ENCODE measurements at regions not wholly inside any gene's neighbourhood (a gene's known extent, or its start where the extent isn't known, plus 50 kb on each side); places are given as distances from the start of the nearest gene placed in this dataset.

DNA sequence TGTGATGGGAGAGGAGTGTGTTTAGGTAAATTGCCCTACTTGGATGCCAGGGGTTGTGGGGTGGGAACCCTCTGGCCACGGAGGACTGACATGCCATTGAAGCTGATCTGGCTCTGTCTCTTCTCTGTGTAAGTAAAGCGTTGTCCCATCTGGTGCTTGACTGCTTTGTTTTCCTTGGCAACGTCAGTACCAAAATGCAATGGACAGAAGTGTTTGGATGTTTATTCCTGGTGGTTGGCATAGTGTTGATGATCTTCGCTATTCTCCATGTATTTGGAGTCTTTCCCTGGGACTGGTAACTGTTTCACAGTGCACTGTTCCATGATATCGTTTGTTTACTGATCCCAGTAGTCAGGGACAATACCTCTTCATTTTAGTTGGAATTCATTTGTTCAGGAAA, 130.5 kb upstream of the MCTP2 start:
- Mint-ChIP-seq H3K4me1 (ENCODE audit: low read depth, unreplicated experiment) (peaks cover 7% of the 10 kb centered on the region), H3K27me3 (ENCODE audit: low read depth, unreplicated experiment) (peaks cover 2% of the 10 kb centered on the region), H3K36me3 (ENCODE audit: low read depth, unreplicated experiment) (no peaks in the 10 kb centered on the region), H3K4me3 (ENCODE audit: unreplicated experiment) (no peak overlapping the region), H3K9me3 (ENCODE audit: unreplicated experiment) (no peaks in the 10 kb centered on the region), H3K27ac (ENCODE audit: unreplicated experiment) (no peak overlapping the region)
- no peak overlapping the region for H3K4me2 ChIP-seq (ENCODE audit: low read length)
- no peak overlapping the region for H3K27ac ChIP-seq (ENCODE audit: low read depth, low read length)
- no peaks in the 10 kb centered on the region for H3K9me3 ChIP-seq (ENCODE audit: insufficient read depth, low read depth, low read length)
- no peak overlapping the region for H3K4me3 ChIP-seq (ENCODE audit: insufficient read depth, low read depth, low read length)
- no peaks in the 10 kb centered on the region for H4K20me1 ChIP-seq (ENCODE audit: insufficient read depth, low read length)
- H2AFZ ChIP-seq (ENCODE audit: low read depth, low read length) = no peak overlapping the region
- no peak for FAIRE-seq
- H3K79me2 ChIP-seq (ENCODE audit: insufficient read depth, low read length) = no peaks in the 10 kb centered on the region
- no peak overlapping the region for H3K9ac ChIP-seq (ENCODE audit: low read length)
- H3K4me1 ChIP-seq (ENCODE audit: insufficient read depth, low read length) = no peaks in the 10 kb centered on the region
- no peaks in the 10 kb centered on the region for H3K27me3 ChIP-seq (ENCODE audit: insufficient read depth, low read length)
- TF ChIP-seq EZH2 (IDR thresholded peaks at IDR 0.05; ENCODE audit: insufficient read depth, low read length) = no peak
- TF ChIP-seq, protein P1, sequence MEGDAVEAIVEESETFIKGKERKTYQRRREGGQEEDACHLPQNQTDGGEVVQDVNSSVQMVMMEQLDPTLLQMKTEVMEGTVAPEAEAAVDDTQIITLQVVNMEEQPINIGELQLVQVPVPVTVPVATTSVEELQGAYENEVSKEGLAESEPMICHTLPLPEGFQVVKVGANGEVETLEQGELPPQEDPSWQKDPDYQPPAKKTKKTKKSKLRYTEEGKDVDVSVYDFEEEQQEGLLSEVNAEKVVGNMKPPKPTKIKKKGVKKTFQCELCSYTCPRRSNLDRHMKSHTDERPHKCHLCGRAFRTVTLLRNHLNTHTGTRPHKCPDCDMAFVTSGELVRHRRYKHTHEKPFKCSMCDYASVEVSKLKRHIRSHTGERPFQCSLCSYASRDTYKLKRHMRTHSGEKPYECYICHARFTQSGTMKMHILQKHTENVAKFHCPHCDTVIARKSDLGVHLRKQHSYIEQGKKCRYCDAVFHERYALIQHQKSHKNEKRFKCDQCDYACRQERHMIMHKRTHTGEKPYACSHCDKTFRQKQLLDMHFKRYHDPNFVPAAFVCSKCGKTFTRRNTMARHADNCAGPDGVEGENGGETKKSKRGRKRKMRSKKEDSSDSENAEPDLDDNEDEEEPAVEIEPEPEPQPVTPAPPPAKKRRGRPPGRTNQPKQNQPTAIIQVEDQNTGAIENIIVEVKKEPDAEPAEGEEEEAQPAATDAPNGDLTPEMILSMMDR (IDR thresholded peaks at IDR 0.05; ENCODE audit: insufficient read depth, low read depth, low read length) = no peak
- no peaks in the 10 kb centered on the region for H3K36me3 ChIP-seq (ENCODE audit: insufficient read depth, low read length)
- no peak for DNase-seq (ENCODE audit: low read depth)

DNA sequence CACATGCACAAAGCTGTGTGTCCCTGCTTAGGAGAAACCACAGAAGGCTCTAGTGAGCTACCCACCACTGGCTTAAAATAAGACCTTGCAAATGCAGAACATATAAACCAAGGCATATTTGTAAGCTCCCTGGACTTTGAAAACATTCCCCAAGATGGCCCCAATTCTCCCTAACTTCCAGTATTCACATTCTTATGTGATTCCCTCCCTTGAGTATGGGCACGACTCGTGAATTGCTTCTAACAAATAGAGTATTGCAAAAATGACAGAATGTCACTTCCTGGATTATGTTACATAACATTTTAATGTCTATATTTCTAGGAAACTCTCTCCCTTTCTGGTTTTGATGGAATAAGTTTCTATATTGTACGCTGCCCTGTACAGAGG, 131.8 kb upstream of the MCTP2 start:
- Histone ChIP-seq H3K27me3 (ENCODE audit: insufficient read depth, low read length) (no peaks in the 10 kb centered on the region), H3K4me2 (ENCODE audit: low read length) (no peak overlapping the region), H4K20me1 (ENCODE audit: insufficient read depth, low read length) (no peaks in the 10 kb centered on the region), H3K9ac (ENCODE audit: low read length) (no peak overlapping the region), H3K27ac (ENCODE audit: low read depth, low read length) (no peak overlapping the region), H3K4me3 (ENCODE audit: insufficient read depth, low read depth, low read length) (no peak overlapping the region), H3K36me3 (ENCODE audit: insufficient read depth, low read length) (no peaks in the 10 kb centered on the region), H3K4me1 (ENCODE audit: insufficient read depth, low read length) (no peaks in the 10 kb centered on the region), H3K79me2 (ENCODE audit: insufficient read depth, low read length) (no peaks in the 10 kb centered on the region), H3K9me3 (ENCODE audit: insufficient read depth, low read depth, low read length) (no peaks in the 10 kb centered on the region), H2AFZ (ENCODE audit: low read depth, low read length) (no peak overlapping the region)
- Mint-ChIP-seq H3K9me3 (ENCODE audit: unreplicated experiment) (no peaks in the 10 kb centered on the region), H3K4me1 (ENCODE audit: low read depth, unreplicated experiment) (peaks cover 7% of the 10 kb centered on the region), H3K27me3 (ENCODE audit: low read depth, unreplicated experiment) (peaks cover 2% of the 10 kb centered on the region), H3K36me3 (ENCODE audit: low read depth, unreplicated experiment) (no peaks in the 10 kb centered on the region), H3K4me3 (ENCODE audit: unreplicated experiment) (no peak overlapping the region), H3K27ac (ENCODE audit: unreplicated experiment) (no peak overlapping the region)
- FAIRE-seq = peak; percentile 20
- no peak for TF ChIP-seq EZH2 (IDR thresholded peaks at IDR 0.05; ENCODE audit: insufficient read depth, low read length)
- TF ChIP-seq, protein P1 (IDR thresholded peaks at IDR 0.05; ENCODE audit: insufficient read depth, low read depth, low read length) = no peak
- no peak for DNase-seq (ENCODE audit: low read depth)

DNA sequence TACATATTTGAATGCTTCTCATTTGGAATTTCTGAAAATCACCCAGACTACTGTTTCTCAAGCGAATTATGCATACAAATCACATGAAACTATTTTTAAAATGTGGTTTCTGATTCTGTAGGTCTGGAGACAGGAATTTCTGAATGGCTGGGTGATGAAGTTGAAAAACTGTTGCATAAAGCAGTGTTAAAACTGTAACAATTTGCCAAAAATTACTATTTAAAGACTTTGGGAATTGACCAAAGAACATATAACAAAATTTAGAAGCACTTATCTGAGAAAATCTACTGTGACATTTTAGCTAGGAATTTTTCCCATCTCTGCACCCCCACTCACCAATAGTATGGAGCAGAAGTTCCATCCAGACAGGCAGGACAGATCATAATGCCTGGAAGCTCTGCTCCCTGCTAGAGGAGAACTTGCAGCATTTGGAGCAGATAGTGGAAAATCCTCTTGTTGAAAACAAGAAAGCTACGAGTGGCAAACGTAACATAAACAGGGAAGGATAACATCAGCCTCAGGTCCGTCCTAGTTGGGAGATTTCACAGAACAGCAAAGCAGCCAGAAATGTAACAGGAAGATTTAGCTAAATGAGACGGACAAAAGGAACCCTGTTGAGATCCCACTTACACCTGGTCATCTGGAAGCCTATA, 132.3 kb upstream of the MCTP2 start:
- H3K27ac ChIP-seq (ENCODE audit: low read depth, low read length) = no peak overlapping the region
- no peaks in the 10 kb centered on the region for H3K9me3 ChIP-seq (ENCODE audit: insufficient read depth, low read depth, low read length)
- FAIRE-seq (peak; percentile 37), DNase-seq (ENCODE audit: low read depth) (peak; percentile 44)
- no peak overlapping the region for H3K9ac ChIP-seq (ENCODE audit: low read length)
- peaks cover 7% of the 10 kb centered on the region for H3K4me1 Mint-ChIP-seq (ENCODE audit: low read depth, unreplicated experiment)
- H3K9me3 Mint-ChIP-seq (ENCODE audit: unreplicated experiment) = no peaks in the 10 kb centered on the region
- H4K20me1 ChIP-seq (ENCODE audit: insufficient read depth, low read length) = no peaks in the 10 kb centered on the region
- peaks cover 2% of the 10 kb centered on the region for H3K27me3 Mint-ChIP-seq (ENCODE audit: low read depth, unreplicated experiment)
- no peaks in the 10 kb centered on the region for H3K79me2 ChIP-seq (ENCODE audit: insufficient read depth, low read length)
- no peaks in the 10 kb centered on the region for H3K36me3 Mint-ChIP-seq (ENCODE audit: low read depth, unreplicated experiment)
- TF ChIP-seq, protein P1 (IDR thresholded peaks at IDR 0.05; ENCODE audit: insufficient read depth, low read depth, low read length) = no peak
- TF ChIP-seq EZH2 (IDR thresholded peaks at IDR 0.05; ENCODE audit: insufficient read depth, low read length) = no peak
- H3K27me3 ChIP-seq (ENCODE audit: insufficient read depth, low read length) = no peaks in the 10 kb centered on the region
- H3K4me3 Mint-ChIP-seq (ENCODE audit: unreplicated experiment) = no peak overlapping the region
- H3K36me3 ChIP-seq (ENCODE audit: insufficient read depth, low read length) = no peaks in the 10 kb centered on the region
- no peaks in the 10 kb centered on the region for H3K4me1 ChIP-seq (ENCODE audit: insufficient read depth, low read length)
- no peak overlapping the region for H3K4me3 ChIP-seq (ENCODE audit: insufficient read depth, low read depth, low read length)
- no peak overlapping the region for H3K4me2 ChIP-seq (ENCODE audit: low read length)
- no peak overlapping the region for H2AFZ ChIP-seq (ENCODE audit: low read depth, low read length)
- no peak overlapping the region for H3K27ac Mint-ChIP-seq (ENCODE audit: unreplicated experiment)
